ENCODE measurements at regions not wholly inside any gene's neighbourhood (a gene's known extent, or its start where the extent isn't known, plus 50 kb on each side); places are given as distances from the start of the nearest gene placed in this dataset.

DNA sequence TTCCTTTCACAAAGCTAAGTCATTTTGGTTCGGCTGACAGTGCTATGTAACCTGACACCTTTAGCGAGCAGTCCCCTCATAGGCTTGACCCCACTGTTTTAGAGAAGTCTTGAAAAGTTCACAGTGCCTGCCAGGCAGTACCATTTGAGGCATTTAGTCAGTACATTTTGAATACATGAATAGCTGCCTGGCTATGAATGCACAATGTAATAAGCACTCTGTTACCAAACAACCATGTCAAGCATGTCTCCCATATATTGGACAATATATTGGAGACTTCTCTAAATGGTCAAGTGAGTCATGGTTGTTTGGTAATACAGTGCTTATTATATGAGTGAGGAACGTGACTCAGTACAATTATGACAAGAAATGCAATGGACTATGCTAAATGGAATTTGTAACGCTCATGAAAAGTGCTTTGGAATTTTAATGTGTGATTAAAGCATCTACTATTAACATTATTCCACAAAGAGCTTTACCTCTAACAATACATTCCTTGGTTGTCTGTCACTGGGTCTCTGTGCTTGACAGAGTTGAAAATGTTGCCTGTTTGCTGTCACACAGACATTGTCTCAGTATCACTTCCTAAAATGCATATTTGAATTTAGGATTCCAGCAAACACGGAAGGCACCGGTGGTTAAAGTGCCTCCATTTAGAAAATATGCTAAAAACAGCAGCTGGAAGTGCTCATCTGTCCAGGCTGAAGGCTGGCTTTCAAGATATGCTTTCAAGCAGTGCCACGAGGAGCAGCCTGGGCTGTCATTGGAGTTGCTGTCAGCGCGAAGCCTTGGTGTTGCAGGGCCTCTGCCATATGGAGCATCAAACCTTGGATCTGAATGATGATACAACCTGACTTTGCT lies 458.6 kb downstream of the FBXO15 start:
- intact Hi-C loops (cut with DNase I; ENCODE audit: low total_unique reads): no loop called here
- Histone ChIP-seq H3K9me3 (no peaks in the 10 kb centered on the region), H3K27ac (no peak overlapping the region), H3K27me3 (no peaks in the 10 kb centered on the region), H3K4me3 (no peak overlapping the region), H3K36me3 (no peaks in the 10 kb centered on the region), H3K4me1 (no peaks in the 10 kb centered on the region)
- 54 to 61% methylated on average over 8 to 9 of the region's 9 CpGs for WGBS, 2 donors (ENCODE audit: low coverage in 1 of 2)
- TF ChIP-seq POLR2A (IDR thresholded peaks at IDR 0.05) (no peak), EP300 (IDR thresholded peaks at IDR 0.05; ENCODE audit: low read depth) (no peak), CTCF (IDR thresholded peaks at IDR 0.05) (no peak), POLR2AphosphoS5 (IDR thresholded peaks at IDR 0.05) (no peak)
- in situ Hi-C loops (cut with MboI; ENCODE audit: low pct_ligation_motif_present in 1 of 4, low pct_unique_long_range_greater_than_20kb in 1 of 4, low sequenced_read_pairs in 3 of 4): no loop called here
- DNase-seq: no peak

GRCh38 chr18:73688161-73688560 lies 459.5 kb downstream of the FBXO15 start:
- Histone ChIP-seq H3K27ac (no peak overlapping the region), H3K36me3 (no peaks in the 10 kb centered on the region), H3K4me3 (no peak overlapping the region), H3K4me1 (no peaks in the 10 kb centered on the region), H3K9me3 (no peaks in the 10 kb centered on the region), H3K27me3 (no peaks in the 10 kb centered on the region)
- in situ Hi-C loops (cut with MboI; ENCODE audit: low pct_ligation_motif_present in 1 of 4, low pct_unique_long_range_greater_than_20kb in 1 of 4, low sequenced_read_pairs in 3 of 4): no loop called here
- no peak for DNase-seq
- 79 to 89% methylated on average over 4 of the region's 4 CpGs for WGBS, 2 donors (ENCODE audit: low coverage in 1 of 2)
- no peak for TF ChIP-seq EP300 (IDR thresholded peaks at IDR 0.05; ENCODE audit: low read depth)
- no peak for TF ChIP-seq POLR2AphosphoS5 (IDR thresholded peaks at IDR 0.05)
- TF ChIP-seq CTCF (IDR thresholded peaks at IDR 0.05): no peak
- TF ChIP-seq POLR2A (IDR thresholded peaks at IDR 0.05): no peak
- intact Hi-C loops (cut with DNase I; ENCODE audit: low total_unique reads): no loop called here

GRCh38 chr18:73684647-73685046 lies 463.0 kb downstream of the FBXO15 start:
- in situ Hi-C loops (cut with MboI; ENCODE audit: low pct_ligation_motif_present in 1 of 4, low pct_unique_long_range_greater_than_20kb in 1 of 4, low sequenced_read_pairs in 3 of 4): no loop called here
- DNase-seq: no peak
- no peaks in the 10 kb centered on the region for H3K27me3 ChIP-seq

More at GRCh38 chr18:73684647-73685046, 463.0 kb downstream of the FBXO15 start:
- intact Hi-C loops (cut with DNase I; ENCODE audit: low total_unique reads): loop anchor here (2.0 kb wide), 1 partner anchor 36 kb away; no protein-coding TSS in a partner anchor
- TF ChIP-seq CTCF (IDR thresholded peaks at IDR 0.05) (no peak), EP300 (IDR thresholded peaks at IDR 0.05; ENCODE audit: low read depth) (no peak), POLR2A (IDR thresholded peaks at IDR 0.05) (no peak), POLR2AphosphoS5 (IDR thresholded peaks at IDR 0.05) (no peak)
- H3K27ac ChIP-seq: no peak overlapping the region
- H3K36me3 ChIP-seq: no peaks in the 10 kb centered on the region
- no peaks in the 10 kb centered on the region for H3K4me1 ChIP-seq
- no peak overlapping the region for H3K4me3 ChIP-seq
- no peaks in the 10 kb centered on the region for H3K9me3 ChIP-seq

Measured in transverse colon (tissue), 4 donors.